CD4-positive, alpha-beta T cell treated with Interferon alpha-2 for 1 hour (primary cell): ENCODE measurements at regions not wholly inside any gene's neighbourhood (a gene's known extent, or its start where the extent isn't known, plus 50 kb on each side); places are given as distances from the start of the nearest gene placed in this dataset.

Experiments used
- DNase-seq, 2 donors: peaks; one replicate each; pipeline ENCODE4 v3.0.0-alpha.2; 2020 to 2022

- DNase-seq: no peak
These were observed 117.4 kb upstream of the TLE3 start for GRCh38 chr15:70214941-70215635.

GRCh38 chr15:70214276-70214675, 116.6 kb upstream of the TLE3 start:
- no peak for DNase-seq

DNA sequence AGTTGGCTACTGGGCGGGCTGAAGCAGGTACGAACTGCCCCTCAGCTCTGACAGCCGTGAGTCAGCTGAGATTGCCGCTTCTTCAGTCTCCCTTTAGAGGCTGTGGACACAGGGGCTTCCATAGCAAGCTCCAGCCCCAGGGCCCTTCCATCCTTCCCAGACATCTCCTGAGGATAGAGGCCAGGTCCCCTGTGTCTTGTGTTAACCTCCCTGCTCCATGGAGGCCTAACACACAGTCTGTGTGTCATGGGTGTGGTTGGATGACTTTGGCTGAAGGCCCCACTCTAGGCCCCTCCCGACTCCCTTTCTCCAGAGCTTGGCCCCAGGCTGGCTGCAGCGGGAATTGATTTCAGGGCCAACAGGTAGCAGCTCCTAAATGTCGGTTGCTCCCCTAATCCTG, 116.1 kb upstream of the TLE3 start:
- DNase-seq: no peak

GRCh38 chr15:70212963-70213315, 115.2 kb upstream of the TLE3 start:
- DNase-seq: no peak

GRCh38 chr15:70212286-70212962, 114.7 kb upstream of the TLE3 start:
- no peak for DNase-seq

DNA sequence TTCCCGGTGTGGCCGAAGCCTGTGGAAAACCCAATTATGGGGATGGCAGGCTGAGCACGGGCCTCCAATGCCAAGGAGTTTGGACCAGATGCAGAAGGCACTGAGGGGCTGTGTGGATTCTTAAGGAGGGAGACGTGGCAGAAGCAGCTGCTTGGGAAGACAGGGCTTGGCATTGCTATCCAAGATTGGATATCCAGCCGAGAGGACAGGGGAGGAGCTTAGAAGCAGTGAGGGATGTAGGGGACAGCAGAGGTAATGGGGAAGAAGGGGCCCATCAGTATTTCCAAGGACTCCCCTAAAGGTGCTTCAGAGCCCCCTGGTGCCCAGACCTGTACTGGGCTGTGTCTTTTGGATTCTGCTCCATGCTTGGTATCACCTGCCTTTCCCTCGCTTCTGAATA, 112.8 kb upstream of the TLE3 start:
- no peak for DNase-seq

GRCh38 chr15:70210076-70210475, 112.4 kb upstream of the TLE3 start:
- DNase-seq: no peak

- DNase-seq: no peak
These were observed 111.8 kb upstream of the TLE3 start for GRCh38 chr15:70209499-70209898.

- DNase-seq: no peak
These were observed 110.6 kb upstream of the TLE3 start for GRCh38 chr15:70208332-70208731.

GRCh38 chr15:70206668-70207067, 109.0 kb upstream of the TLE3 start:
- no peak for DNase-seq

DNA sequence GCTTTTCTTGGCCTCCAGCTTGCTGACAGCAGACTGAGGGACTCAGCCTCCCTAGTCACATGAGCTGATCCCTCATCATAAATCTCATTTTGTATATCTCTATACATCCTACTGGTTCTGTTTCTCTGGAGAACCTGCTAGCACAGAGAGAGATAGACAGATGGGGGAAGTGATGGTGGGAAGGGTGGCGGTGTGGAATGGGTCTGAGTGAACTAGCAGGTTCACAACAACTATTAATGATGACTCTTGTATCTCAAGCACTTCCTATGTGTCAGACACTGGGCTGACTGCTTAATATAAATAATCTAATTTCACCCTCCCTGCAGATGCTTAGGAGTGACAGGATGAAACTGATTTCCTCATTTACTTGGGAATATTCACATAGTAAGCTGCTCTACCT, 106.9 kb upstream of the TLE3 start:
- no peak for DNase-seq

DNA sequence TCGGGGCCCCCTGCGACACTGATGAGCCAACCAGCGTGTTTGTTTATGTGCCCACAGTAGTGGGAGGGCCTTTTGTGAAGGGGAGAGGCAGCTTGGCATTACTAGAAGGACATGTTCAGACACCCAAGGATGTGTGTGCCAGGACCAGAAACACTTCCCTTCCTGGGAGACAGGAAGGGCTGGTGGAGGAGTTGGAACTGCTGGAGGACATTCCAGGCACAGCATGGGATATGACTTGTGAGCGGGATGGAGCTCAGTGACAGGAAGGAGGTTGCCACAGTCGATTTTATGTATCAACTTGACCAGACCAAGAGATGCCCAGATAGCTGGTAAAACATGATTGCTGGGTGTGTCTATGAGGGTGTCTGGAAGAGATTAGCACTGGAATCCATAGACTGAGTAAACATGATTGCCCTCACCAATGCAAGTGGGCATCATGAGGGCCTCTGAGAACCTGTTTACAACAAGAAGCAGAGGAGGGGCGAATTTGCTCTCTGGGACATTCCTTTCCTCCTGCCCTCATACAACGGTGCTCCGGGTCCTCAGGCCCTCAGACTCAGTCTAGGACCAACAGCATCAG, 106.4 kb upstream of the TLE3 start:
- no peak for DNase-seq

- no peak for DNase-seq
These were observed 105.0 kb upstream of the TLE3 start for GRCh38 chr15:70202756-70203155.

DNA sequence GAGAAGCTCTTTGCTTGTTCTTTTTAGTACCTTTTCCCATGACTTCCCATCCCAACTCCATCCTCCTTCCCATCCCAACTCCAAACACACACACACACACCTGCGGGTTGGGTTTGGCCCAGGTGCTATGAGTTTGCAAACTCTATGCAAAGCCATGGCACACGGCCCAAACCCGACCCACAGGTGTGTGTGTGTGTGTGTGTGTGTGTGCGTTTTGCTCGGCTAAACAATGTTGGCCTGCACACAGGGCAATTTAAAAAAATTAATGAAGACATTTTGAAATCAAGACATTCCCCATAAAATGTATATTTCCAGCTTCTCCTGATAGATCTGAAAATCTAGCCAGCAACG, 103.7 kb upstream of the TLE3 start:
- no peak for DNase-seq

GRCh38 chr15:70200511-70201424, 103.1 kb upstream of the TLE3 start:
- DNase-seq: no peak

DNA sequence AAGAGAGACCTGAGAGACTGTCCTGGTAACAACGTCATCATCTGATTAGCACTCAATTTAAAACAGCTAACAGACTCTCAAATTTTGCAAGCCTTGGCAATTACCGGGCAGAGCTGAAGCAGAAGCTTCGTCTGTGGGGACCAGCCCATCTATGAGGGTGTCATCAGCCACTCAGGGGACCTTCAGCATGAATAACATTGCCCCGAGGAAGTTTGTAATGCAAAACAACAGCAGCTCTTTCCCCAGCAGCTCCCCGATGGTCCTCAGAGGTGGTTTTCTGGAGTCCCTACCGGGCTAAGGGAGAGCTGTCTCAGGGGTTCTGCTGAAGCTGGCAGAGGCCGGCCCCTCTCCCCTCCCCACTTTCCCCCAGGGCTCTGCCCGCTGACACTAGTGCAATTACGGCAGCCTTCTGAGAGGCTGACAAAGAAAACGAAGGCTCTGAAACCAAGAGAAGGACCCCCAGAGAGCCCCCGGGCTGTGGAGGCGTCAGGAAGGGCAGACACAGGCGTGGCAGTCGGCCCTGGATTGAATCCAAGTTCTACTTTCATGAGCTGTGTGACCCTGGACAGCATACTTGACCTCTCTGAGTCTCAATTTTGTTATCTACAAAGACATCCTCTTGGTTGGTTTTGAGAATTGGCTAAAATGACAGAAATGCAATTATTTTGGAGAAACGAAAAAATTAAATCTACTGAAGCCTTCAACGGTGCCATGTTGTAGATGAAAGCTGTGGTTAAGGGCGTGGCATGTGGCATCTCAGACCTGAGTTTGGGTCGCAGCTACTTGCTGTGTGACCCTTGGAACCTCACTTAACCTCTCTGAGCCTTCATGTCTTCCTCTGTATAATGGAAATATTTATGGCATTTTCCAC, 102.1 kb upstream of the TLE3 start:
- DNase-seq: no peak

DNA sequence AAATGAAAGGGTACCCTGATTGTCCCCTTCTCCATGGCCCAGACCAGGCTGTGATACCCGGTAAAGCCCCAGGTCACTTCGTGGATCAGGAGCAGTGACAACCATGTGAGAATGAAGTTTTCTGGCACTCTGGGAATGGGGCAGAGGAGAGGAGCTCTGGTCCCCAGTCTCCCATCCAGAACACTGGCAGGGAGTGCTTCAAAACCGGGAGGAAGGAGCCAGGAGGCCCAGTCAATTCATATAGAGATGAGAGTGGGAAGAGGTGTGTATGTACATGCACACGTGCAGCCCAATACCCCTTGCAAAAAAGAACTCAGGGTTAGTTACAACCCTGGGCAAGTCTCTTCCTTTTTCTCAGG, 101.4 kb upstream of the TLE3 start:
- no peak for DNase-seq

DNA sequence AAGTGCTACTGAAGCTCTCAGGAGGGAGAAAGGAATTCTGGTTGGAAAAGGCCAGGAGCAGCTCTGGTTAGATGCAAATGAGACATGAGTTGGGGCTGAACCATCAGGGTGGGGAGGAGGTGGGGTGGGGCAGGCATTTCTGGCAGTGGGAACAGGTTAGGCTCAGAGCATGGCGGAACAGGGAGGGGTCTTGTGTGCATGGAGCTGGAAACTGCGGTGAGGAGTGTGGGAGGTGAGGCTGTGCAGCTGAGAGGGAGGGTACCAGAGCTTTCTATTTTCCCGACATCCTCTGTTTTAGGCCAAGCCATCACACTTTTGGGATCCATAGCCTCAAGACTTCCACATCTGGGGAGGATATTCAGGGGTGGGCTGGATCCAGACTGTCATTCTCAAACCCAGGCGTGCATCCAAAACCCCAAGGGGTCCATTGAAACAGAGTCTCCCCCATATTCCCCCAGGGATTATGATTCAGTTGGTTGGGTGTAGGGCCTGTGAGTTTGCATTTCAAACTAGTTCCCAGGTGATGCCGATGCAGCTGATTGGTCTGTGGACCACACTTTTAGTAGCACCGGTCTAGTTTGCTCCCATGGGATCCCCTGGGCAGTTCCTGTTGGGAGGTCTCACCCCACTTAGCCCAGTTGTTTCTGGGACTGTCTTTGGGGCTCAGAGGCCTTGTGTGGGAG, 100.9 kb upstream of the TLE3 start:
- DNase-seq: no peak

DNA sequence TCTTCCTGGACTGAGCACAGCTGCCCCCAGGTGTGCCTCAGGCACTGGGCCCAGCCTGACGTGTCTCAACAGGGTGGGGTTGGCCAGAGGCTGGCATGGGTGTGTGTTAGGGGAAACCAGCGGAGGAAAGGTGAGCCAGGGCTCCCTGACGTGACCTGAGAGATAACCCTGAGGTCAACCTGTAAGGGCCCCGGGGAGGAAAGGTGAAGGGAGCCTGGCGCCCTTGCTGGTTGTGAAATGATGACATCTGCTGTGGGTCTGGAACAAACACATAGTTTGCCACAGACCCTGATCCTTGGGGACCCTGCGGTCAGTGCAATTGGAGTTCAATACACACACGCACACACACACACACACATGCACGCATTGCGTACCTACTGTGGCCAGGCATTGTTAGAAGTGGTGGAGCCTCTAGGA, 100.2 kb upstream of the TLE3 start:
- DNase-seq: no peak

DNA sequence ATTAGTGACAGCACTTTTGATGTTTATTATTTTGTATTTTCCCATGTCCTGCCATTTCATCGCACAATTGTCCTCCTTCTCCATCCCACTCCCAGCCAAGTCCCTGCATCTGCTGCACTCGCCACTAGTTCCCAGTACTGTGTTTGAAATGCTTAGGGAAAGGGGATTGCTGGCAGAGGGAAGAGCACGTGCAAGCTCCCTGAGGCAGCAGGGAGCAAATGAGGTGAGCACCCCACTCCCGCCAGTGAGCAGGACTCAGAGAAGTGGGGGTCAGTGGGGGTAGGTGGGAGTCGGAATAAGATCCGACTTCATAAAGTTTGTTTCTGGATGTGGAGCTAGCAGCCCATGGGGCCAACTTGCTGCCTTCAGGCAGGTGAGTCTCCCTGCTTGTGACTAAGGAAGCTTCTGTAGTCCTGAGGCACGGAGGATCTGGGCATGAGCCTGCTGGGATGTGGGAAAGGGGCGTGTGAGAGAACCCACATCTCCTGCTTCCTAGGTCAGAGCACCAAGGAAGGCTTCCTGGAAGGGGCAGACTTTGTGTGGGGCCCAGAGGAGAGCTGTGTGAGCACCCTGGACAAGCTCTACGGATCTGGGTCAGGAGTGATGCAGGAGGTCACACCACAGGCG, 99.7 kb upstream of the TLE3 start:
- no peak for DNase-seq
